Left lung (tissue), 4 donors: ENCODE measurements at regions not wholly inside any gene's neighbourhood (a gene's known extent, or its start where the extent isn't known, plus 50 kb on each side); places are given as distances from the start of the nearest gene placed in this dataset.
"Not testable (repeated sequence)": the region's sequence is repeated elsewhere in the genome, so short reads cannot be mapped to it uniquely, and the experiment has no call there.

Experiments
- ATAC-seq: fragments of 200-7000 bp; cut with Tn5 transposase; one replicate; pipeline ENCODE4 v1.9.1; 2020; ENCODE audit warnings: moderate library complexity
- DNase-seq, 4 donors: peaks; one replicate each; pipeline ENCODE4 v3.0.0-alpha.2; 2013 to 2020
- H3K27ac ChIP-seq, 2 donors: fragments of 200-600 bp; sonication (generic) in 1 of 2; one replicate each; pipeline versions ENCODE4 v1.5.0 to v1.8.0; 2020 to 2021
- H3K27me3 ChIP-seq, 2 donors: fragments of 200-600 bp; sonication (generic) in 1 of 2; one replicate each; pipeline versions ENCODE4 v1.5.0 to v1.8.0; 2020 to 2021
- H3K36me3 ChIP-seq, 2 donors: fragments of 200-600 bp; sonication (generic) in 1 of 2; one replicate each; pipeline versions ENCODE4 v1.5.0 to v1.8.0; 2020 to 2021
- H3K4me1 ChIP-seq, 2 donors: fragments of 200-600 bp; one replicate each; pipeline ENCODE4 v1.8.0; 2021
- H3K4me3 ChIP-seq, 2 donors: fragments of 200-600 bp; sonication (generic) in 1 of 2; one replicate each; pipeline versions ENCODE4 v1.5.0 to v1.8.0; 2020 to 2021; ENCODE audit warnings: mild to moderate bottlenecking in 1 of 2
- H3K9me3 ChIP-seq, 2 donors: fragments of 200-600 bp; sonication (generic) in 1 of 2; one replicate each; pipeline versions ENCODE4 v1.5.0 to v1.8.0; 2020 to 2021
- intact Hi-C, 2 donors: fragments of 100-400 bp; cut with DNase I; formaldehyde crosslinking; loops; one replicate each; pipeline versions ENCODE4 v1.11.2 to v1.14.2; 2022
- TF ChIP-seq, protein P1 (sequence below), 2 donors: fragments of 200-600 bp; sonication (generic) in 1 of 2; IDR thresholded peaks; one replicate each; pipeline versions ENCODE4 v1.5.0 to v1.8.0; 2021; ENCODE audit warnings: antibody characterized with exemption in 2 of 2
- donor health status: DM: no; HTN: yes; CAD: no.
- donor health status: DM: no; HTN: no; CAD: no.

GRCh38 chr1:56095696-56096665 lies 483.4 kb downstream of the PLPP3 start:
- H3K9me3 ChIP-seq = no peaks in the 10 kb centered on the region
- TF ChIP-seq, protein P1, sequence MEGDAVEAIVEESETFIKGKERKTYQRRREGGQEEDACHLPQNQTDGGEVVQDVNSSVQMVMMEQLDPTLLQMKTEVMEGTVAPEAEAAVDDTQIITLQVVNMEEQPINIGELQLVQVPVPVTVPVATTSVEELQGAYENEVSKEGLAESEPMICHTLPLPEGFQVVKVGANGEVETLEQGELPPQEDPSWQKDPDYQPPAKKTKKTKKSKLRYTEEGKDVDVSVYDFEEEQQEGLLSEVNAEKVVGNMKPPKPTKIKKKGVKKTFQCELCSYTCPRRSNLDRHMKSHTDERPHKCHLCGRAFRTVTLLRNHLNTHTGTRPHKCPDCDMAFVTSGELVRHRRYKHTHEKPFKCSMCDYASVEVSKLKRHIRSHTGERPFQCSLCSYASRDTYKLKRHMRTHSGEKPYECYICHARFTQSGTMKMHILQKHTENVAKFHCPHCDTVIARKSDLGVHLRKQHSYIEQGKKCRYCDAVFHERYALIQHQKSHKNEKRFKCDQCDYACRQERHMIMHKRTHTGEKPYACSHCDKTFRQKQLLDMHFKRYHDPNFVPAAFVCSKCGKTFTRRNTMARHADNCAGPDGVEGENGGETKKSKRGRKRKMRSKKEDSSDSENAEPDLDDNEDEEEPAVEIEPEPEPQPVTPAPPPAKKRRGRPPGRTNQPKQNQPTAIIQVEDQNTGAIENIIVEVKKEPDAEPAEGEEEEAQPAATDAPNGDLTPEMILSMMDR (IDR thresholded peaks at IDR 0.05) = no peak
- H3K4me3 ChIP-seq = no peak overlapping the region
- DNase-seq (peak in 1 of 4 donors; percentile 34), ATAC-seq (peak; percentile 63)
- H3K36me3 ChIP-seq = no peaks in the 10 kb centered on the region
- H3K4me1 ChIP-seq = no peaks in the 10 kb centered on the region
- intact Hi-C loops = no loop called here
- no peaks in the 10 kb centered on the region for H3K27me3 ChIP-seq
- H3K27ac ChIP-seq = no peak overlapping the region

DNA sequence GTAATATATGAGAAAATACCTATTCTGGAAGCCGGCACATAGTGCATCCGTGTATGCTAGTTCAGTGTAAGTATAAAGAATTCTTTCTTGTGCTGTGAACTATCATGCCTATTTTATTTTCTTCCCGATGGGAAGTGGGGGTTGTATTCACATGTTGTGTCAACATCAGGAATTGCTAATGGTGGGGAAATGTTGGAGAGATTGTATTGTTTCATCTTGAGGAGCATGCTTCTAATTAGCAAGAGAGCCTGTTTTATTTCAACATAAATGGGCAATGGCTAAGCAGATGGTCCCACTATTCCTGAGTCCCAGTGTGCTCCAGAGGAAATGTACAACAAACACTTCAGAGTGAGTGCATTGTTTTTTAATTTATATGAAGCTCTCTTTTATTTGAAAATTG lies 485.2 kb downstream of the PLPP3 start:
- Histone ChIP-seq H3K27ac (no peak overlapping the region), H3K36me3 (no peaks in the 10 kb centered on the region), H3K9me3 (no peaks in the 10 kb centered on the region), H3K4me1 (no peaks in the 10 kb centered on the region), H3K4me3 (no peak overlapping the region), H3K27me3 (no peaks in the 10 kb centered on the region)
- no peak for DNase-seq
- TF ChIP-seq, protein P1 (IDR thresholded peaks at IDR 0.05) = no peak
- intact Hi-C loops = no loop called here
- no peak for ATAC-seq

- H3K4me3 ChIP-seq = no peak overlapping the region
- intact Hi-C loops = no loop called here
- no peaks in the 10 kb centered on the region for H3K4me1 ChIP-seq
- H3K36me3 ChIP-seq = no peaks in the 10 kb centered on the region
- H3K27me3 ChIP-seq = no peaks in the 10 kb centered on the region
- DNase-seq (no peak), ATAC-seq (no peak)
- peaks cover 0 to 7% of the 10 kb centered on the region in 2 donors for H3K9me3 ChIP-seq
- TF ChIP-seq, protein P1 (IDR thresholded peaks at IDR 0.05) = no peak
- H3K27ac ChIP-seq = no peak overlapping the region
Observed at GRCh38 chr1:56092684-56093570, 486.4 kb downstream of the PLPP3 start.

DNA sequence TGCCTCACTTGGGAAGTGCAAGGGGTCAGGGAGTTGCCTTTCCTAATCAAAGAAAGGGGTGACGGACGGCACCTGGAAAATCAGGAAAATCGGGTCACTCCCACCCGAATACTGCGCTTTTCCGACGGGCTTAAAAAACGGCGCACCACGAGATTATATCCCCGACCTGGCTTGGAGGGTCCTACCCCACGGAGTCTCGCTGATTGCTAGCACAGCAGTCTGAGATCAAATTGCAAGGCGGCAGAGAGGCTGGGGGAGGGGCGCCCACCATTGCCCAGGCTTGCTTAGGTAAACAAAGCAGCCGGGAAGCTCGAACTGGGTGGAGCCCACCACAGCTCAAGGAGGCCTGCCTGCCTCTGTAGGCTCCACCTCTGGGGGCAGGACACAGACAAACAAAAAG lies 489.5 kb downstream of the PLPP3 start:
- H3K4me3 ChIP-seq, DNase-seq, H3K27me3 ChIP-seq, H3K4me1 ChIP-seq, H3K27ac ChIP-seq, intact Hi-C loops, H3K36me3 ChIP-seq, ATAC-seq: not testable (repeated sequence)
- H3K9me3 ChIP-seq = peaks cover 0 to 12% of the 10 kb centered on the region in 2 donors

DNA sequence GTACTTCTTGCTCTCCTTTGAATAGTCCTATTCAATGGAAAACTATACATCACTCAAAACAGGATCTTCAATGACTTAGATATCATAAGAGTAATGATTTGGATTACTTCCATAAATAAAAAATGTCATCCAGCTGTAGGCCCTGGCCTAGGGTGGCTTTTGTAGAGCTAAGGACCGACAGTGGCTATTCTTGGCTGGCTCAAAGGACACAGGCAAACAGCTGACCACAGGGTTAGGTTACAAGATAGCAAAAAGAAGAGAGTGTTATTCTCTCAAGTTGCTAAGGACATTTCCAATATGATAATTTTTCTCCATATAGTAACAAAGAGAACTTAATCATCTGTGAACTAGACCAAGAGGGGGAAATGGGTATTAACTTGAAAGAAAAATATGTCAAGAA lies 495.1 kb downstream of the PLPP3 start:
- ATAC-seq (no peak), DNase-seq (no peak)
- Histone ChIP-seq H3K4me1 (no peaks in the 10 kb centered on the region), H3K27me3 (no peaks in the 10 kb centered on the region), H3K9me3 (peaks cover 0 to 12% of the 10 kb centered on the region in 2 donors), H3K27ac (no peak overlapping the region), H3K36me3 (no peaks in the 10 kb centered on the region), H3K4me3 (no peak overlapping the region)
- intact Hi-C loops = no loop called here
- TF ChIP-seq, protein P1 (IDR thresholded peaks at IDR 0.05) = no peak
